ENCODE measurements at regions not wholly inside any gene's neighbourhood (a gene's known extent, or its start where the extent isn't known, plus 50 kb on each side); places are given as distances from the start of the nearest gene placed in this dataset.
A peak's percentile ranks its signal among the peaks of the same experiment; 100 is the strongest.

DNA sequence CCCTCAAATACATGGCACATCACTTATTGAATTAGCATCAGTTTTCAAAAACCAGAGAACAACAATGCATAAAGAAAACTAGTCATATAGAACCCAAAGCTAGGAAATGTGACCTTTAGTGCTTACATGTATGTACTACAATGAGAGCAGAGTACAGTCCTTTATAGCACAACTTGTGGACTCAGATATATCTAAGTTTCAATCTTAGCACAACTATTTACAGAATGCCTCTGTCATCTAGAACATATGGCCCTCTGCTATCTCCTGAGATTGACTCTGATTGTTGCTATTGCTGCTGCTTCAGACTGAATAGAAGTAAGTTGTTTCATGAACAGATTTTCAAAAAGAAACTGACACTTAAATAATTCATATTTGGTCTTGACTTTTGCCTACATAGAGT, 1536.2 kb downstream of the EFNA5 start:
- ATAC-seq (no peak), DNase-seq (no peak)
- no peak overlapping the region for H3K4me3 ChIP-seq (ENCODE audit: low read length)
- intact Hi-C loops (cut with DNase I) = no loop called here
- no peak overlapping the region for H3K27ac ChIP-seq (ENCODE audit: low read length)
- no peaks in the 10 kb centered on the region for H3K9me3 ChIP-seq (ENCODE audit: control insufficient read depth, low read length)
- H3K27me3 ChIP-seq (ENCODE audit: control insufficient read depth, insufficient read depth) = no peaks in the 10 kb centered on the region
- H3K4me1 ChIP-seq (ENCODE audit: control insufficient read depth, insufficient read depth, low read length) = no peaks in the 10 kb centered on the region

DNA sequence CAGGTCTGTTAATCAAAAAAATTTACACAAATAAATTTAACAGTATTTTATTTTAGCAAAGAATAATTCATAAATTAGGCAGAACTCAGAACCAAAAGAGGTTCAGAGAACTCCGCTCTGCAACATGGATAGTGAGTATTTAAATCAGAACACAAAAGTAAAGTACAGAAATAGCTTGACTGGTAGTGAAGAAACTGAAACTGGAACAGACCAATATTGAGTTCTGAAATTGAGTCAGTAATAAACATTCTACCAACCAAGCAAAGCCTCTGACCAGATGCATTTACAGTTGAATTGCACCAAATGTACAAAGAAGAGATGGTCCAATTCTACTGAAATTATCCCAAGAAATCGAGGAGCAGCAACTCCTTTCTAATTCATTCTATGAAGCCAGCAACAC, 1542.8 kb downstream of the EFNA5 start:
- Histone ChIP-seq H3K4me3 (ENCODE audit: low read length) (no peak overlapping the region), H3K27me3 (ENCODE audit: control insufficient read depth, insufficient read depth) (no peaks in the 10 kb centered on the region), H3K27ac (ENCODE audit: low read length) (no peak overlapping the region), H3K9me3 (ENCODE audit: control insufficient read depth, low read length) (no peaks in the 10 kb centered on the region), H3K4me1 (ENCODE audit: control insufficient read depth, insufficient read depth, low read length) (no peaks in the 10 kb centered on the region)
- WGBS = 88% methylated on average over 2 of the region's 2 CpGs
- no peak for ATAC-seq
- intact Hi-C loops (cut with DNase I) = no loop called here
- no peak for DNase-seq

DNA sequence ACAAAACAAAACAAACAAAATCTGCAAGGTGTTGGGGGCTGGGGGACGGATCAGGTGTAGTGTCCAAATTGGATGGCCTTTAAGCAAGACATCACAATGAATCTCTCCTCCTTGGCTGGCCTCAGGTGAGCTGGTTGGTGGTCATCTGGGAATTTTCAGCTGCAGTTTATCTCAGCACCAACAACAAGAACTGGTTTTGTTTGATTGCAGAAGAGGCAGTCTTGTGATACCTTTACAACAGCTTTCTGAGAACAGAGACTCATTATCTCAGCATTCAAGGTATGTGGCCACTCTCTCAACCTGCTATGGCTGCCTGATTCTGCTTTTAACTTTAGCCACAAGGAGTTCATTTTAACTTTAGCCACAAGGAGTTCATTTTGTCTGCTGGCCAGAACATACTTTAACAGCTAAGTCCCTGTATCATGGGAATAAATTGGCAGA, 1543.4 kb downstream of the EFNA5 start:
- H3K27ac ChIP-seq (ENCODE audit: low read length) = no peak overlapping the region
- DNase-seq (no peak), ATAC-seq (no peak)
- intact Hi-C loops (cut with DNase I) = no loop called here
- no peaks in the 10 kb centered on the region for H3K27me3 ChIP-seq (ENCODE audit: control insufficient read depth, insufficient read depth)
- H3K9me3 ChIP-seq (ENCODE audit: control insufficient read depth, low read length) = no peaks in the 10 kb centered on the region
- WGBS = 64% methylated on average over 1 of the region's 1 CpG
- H3K4me3 ChIP-seq (ENCODE audit: low read length) = no peak overlapping the region
- no peaks in the 10 kb centered on the region for H3K4me1 ChIP-seq (ENCODE audit: control insufficient read depth, insufficient read depth, low read length)

DNA sequence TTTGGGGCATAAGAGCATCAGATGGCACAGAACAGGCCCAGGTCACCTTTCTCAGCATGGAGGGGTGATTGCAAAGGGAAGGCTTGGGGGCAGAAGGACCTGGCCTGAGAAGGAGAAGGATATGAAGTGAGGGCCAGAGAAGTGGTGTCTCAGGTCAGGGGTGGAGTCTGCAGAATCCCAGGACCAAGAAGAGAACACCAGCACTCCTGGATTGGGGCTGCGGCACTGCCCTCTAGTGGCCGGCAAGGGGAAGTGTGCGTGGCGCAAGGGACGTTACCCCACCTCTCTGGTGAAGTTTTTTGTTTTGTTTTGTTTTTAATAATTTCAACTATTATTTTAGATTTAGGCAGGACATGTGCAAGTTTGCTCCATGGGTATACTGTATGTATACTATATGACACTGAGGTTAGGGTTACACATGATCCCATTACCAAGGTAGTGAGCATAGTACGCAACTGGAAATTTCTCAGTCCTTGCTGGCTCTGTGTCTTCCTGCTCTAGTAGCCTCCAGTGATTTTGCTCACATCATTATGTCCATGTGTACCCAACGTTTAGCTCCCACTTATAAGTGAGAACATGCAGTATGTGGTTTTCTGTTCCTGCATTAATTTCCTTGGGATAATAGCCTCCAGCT, 1548.6 kb downstream of the EFNA5 start:
- H3K4me3 ChIP-seq (ENCODE audit: low read length) = no peak overlapping the region
- peak in 1 of 3 donors; percentile 11 for DNase-seq
- H3K27me3 ChIP-seq (ENCODE audit: control insufficient read depth, insufficient read depth) = no peaks in the 10 kb centered on the region
- no peak for ATAC-seq
- H3K9me3 ChIP-seq (ENCODE audit: control insufficient read depth, low read length) = no peaks in the 10 kb centered on the region
- H3K27ac ChIP-seq (ENCODE audit: low read length) = no peak overlapping the region
- intact Hi-C loops (cut with DNase I) = no loop called here
- H3K4me1 ChIP-seq (ENCODE audit: control insufficient read depth, insufficient read depth, low read length) = no peaks in the 10 kb centered on the region
- 72% methylated on average over 7 of the region's 7 CpGs for WGBS

DNA sequence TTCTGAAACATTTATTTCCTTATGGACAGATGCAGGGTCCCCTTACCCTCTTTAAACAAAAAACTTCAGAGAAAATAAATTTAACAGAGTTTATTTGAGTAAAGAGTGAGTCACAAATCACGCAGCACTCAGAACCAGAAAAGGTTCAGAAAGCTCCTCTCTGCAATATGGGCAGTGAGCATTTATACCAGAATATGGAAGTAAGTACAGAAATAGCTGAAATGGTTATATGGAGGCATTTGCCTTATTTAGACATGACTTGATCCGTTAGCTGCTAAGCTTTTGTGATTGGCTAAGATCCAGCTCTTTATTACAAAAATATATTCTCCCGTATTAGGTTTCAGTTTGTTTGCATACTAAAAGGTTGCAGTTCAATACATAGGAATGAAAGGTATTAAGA, 1554.1 kb downstream of the EFNA5 start:
- Histone ChIP-seq H3K27me3 (ENCODE audit: control insufficient read depth, insufficient read depth) (no peaks in the 10 kb centered on the region), H3K4me1 (ENCODE audit: control insufficient read depth, insufficient read depth, low read length) (no peaks in the 10 kb centered on the region), H3K4me3 (ENCODE audit: low read length) (no peak overlapping the region), H3K27ac (ENCODE audit: low read length) (no peak overlapping the region), H3K9me3 (ENCODE audit: control insufficient read depth, low read length) (no peaks in the 10 kb centered on the region)
- DNase-seq (no peak), ATAC-seq (no peak)
- 69% methylated on average over 3 of the region's 3 CpGs for WGBS
- intact Hi-C loops (cut with DNase I) = no loop called here

DNA sequence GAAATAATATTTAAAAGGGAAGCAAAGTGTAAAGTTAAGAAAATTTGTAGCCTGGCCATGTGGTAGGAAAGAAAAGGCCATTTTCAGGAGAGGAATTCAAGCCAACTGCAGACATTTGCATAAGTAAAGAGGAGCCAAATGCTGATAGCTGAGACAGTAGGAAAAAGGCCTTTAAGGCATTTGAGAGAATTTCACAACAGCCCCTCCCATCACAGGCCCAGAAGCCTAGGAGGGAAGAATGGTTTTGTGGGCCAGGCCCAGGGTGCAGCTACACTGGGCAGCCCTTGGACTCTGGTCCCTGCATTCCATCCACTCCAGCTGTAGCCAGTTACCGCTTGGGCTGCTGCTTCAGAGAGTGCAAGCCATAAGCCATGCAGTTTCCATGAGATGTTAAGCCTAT, 1556.8 kb downstream of the EFNA5 start:
- H3K9me3 ChIP-seq (ENCODE audit: control insufficient read depth, low read length) = no peaks in the 10 kb centered on the region
- no peaks in the 10 kb centered on the region for H3K4me1 ChIP-seq (ENCODE audit: control insufficient read depth, insufficient read depth, low read length)
- H3K4me3 ChIP-seq (ENCODE audit: low read length) = no peak overlapping the region
- WGBS = 97% methylated on average over 1 of the region's 1 CpG
- H3K27ac ChIP-seq (ENCODE audit: low read length) = no peak overlapping the region
- DNase-seq (no peak), ATAC-seq (no peak)
- H3K27me3 ChIP-seq (ENCODE audit: control insufficient read depth, insufficient read depth) = no peaks in the 10 kb centered on the region
- intact Hi-C loops (cut with DNase I) = no loop called here

DNA sequence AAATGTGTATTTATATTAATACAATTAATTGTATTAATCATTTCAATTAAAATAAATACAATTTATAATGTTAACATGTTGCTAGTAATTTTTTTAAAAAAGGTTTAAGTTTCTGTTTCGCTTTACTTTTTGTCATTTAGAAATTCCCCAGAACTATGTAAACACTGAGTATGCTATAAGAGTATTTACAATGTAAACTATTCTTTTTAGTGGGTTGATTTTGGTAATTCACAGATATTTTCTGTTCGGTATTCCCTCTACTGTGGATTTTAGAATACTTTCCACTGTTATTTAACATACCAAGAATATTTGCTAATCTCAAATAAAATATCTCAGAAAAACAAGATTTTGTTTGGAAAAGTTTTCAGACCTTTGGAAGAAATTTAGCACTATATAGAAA, 1564.4 kb downstream of the EFNA5 start:
- Histone ChIP-seq H3K27me3 (ENCODE audit: control insufficient read depth, insufficient read depth) (no peaks in the 10 kb centered on the region), H3K9me3 (ENCODE audit: control insufficient read depth, low read length) (no peaks in the 10 kb centered on the region), H3K4me1 (ENCODE audit: control insufficient read depth, insufficient read depth, low read length) (no peaks in the 10 kb centered on the region), H3K27ac (ENCODE audit: low read length) (no peak overlapping the region), H3K4me3 (ENCODE audit: low read length) (no peak overlapping the region)
- ATAC-seq (no peak), DNase-seq (no peak)
- intact Hi-C loops (cut with DNase I) = no loop called here
- WGBS = 67% methylated on average over 2 of the region's 2 CpGs

DNA sequence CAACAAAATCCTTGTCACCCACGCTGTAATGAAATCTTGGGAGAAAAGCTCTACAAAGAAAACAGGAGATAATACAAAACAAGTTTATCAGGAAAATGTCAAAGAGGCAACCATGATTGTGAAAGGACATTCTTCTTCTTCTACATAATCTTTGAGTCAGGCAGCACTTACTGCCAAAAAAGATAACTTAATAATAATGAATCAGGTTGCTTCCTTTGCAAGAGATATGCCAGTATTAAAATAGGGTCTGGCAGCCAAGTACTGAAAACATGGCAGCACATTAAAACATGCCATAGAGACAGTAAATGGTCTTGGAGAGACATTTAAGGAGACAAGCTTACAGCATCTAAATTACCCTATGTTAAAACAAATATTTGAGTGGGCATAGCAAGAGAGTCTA, 1573.4 kb downstream of the EFNA5 start:
- intact Hi-C loops (cut with DNase I) = no loop called here
- ATAC-seq (no peak), DNase-seq (no peak)
- Histone ChIP-seq H3K4me3 (ENCODE audit: low read length) (no peak overlapping the region), H3K4me1 (ENCODE audit: control insufficient read depth, insufficient read depth, low read length) (no peaks in the 10 kb centered on the region), H3K27me3 (ENCODE audit: control insufficient read depth, insufficient read depth) (no peaks in the 10 kb centered on the region), H3K27ac (ENCODE audit: low read length) (no peak overlapping the region), H3K9me3 (ENCODE audit: control insufficient read depth, low read length) (no peaks in the 10 kb centered on the region)
- WGBS = 20% methylated on average over 1 of the region's 1 CpG

DNA sequence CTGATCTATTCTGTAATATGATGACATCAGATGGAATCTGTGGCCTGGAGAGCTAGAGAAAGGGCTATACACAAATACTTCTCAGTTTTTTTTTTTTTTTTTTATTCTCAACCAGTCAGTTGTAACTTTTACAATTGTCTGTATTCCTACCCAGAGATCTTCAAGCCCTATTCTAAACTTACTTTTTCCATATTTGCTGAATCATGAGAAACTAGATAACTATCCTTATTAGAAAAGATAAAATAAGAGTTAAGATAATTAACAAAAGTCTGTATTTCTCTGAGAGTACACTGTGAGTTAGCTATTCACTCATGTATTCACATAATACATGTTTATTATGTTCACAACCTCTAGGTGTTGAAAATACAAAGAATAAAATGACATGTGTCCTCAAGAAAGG, 1575.9 kb downstream of the EFNA5 start:
- Histone ChIP-seq H3K9me3 (ENCODE audit: control insufficient read depth, low read length) (no peaks in the 10 kb centered on the region), H3K27me3 (ENCODE audit: control insufficient read depth, insufficient read depth) (no peaks in the 10 kb centered on the region), H3K4me3 (ENCODE audit: low read length) (no peak overlapping the region), H3K4me1 (ENCODE audit: control insufficient read depth, insufficient read depth, low read length) (no peaks in the 10 kb centered on the region), H3K27ac (ENCODE audit: low read length) (no peak overlapping the region)
- intact Hi-C loops (cut with DNase I) = no loop called here
- DNase-seq (no peak), ATAC-seq (no peak)

DNA sequence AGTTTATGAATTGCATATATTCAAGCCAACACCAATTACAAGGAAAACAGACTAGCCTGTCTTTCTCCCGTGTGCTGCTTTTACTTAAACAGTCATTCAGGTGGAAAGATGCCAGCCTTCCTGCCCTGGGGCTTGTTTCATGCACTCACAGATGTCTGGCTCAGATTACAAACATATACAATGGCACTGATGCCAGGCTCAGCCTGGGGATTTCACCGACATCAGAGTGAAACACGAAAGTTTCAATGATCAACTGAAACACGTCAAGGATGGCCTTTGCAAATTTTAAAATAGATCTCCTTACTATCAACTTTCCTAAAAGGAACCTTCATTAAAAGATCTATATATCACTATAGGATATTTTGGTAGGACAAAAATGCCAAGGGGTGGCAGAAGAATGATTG, 1576.5 kb downstream of the EFNA5 start:
- Histone ChIP-seq H3K27me3 (ENCODE audit: control insufficient read depth, insufficient read depth) (no peaks in the 10 kb centered on the region), H3K4me1 (ENCODE audit: control insufficient read depth, insufficient read depth, low read length) (no peaks in the 10 kb centered on the region), H3K27ac (ENCODE audit: low read length) (no peak overlapping the region), H3K4me3 (ENCODE audit: low read length) (no peak overlapping the region), H3K9me3 (ENCODE audit: control insufficient read depth, low read length) (no peaks in the 10 kb centered on the region)
- DNase-seq (no peak), ATAC-seq (no peak)
- 59% methylated on average over 4 of the region's 4 CpGs for WGBS
- intact Hi-C loops (cut with DNase I) = no loop called here

DNA sequence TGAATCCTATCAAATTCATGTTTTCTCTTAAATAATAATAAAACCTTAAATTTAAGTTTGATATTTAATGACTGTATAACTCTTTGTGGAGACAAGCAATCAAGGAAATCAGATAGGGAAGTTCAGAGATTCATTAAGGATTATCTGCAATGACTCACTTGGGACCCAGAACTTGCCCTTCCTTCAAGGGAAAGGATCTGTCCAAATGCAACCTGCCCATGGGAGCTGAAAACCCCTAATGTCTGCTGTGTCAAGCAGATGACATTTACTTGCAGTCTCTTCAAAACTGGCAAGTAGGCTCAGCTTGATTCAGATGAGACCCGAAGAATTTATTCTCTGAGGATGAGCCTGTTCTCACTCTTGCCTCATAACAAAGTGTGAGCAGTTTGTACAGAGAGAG, 1577.6 kb downstream of the EFNA5 start:
- H3K4me1 ChIP-seq (ENCODE audit: control insufficient read depth, insufficient read depth, low read length) = no peaks in the 10 kb centered on the region
- H3K4me3 ChIP-seq (ENCODE audit: low read length) = no peak overlapping the region
- no peak overlapping the region for H3K27ac ChIP-seq (ENCODE audit: low read length)
- DNase-seq (no peak), ATAC-seq (no peak)
- no peaks in the 10 kb centered on the region for H3K27me3 ChIP-seq (ENCODE audit: control insufficient read depth, insufficient read depth)
- no peaks in the 10 kb centered on the region for H3K9me3 ChIP-seq (ENCODE audit: control insufficient read depth, low read length)
- WGBS = 62% methylated on average over 1 of the region's 1 CpG
- intact Hi-C loops (cut with DNase I) = no loop called here

DNA sequence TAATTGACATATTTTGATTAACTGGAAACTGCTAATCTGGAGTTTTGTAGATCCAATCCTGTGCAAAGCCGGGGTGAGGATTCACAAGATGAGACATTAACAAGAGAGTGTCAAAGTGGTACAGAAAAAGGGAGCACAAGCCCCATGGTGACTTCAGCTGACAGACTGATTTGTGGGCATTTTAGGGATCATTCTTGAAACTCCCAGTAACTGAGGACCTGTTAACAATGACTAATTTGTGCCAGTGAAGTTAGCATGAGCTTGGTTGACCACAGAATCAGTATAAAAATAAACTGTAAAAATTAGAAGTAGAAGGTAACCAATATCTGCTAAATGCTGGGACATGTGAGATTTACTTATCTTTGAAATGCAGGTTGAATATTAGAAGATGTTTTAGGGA, 1578.3 kb downstream of the EFNA5 start:
- ATAC-seq (no peak), DNase-seq (no peak)
- H3K27me3 ChIP-seq (ENCODE audit: control insufficient read depth, insufficient read depth) = no peaks in the 10 kb centered on the region
- intact Hi-C loops (cut with DNase I) = no loop called here
- H3K27ac ChIP-seq (ENCODE audit: low read length) = no peak overlapping the region
- no peaks in the 10 kb centered on the region for H3K4me1 ChIP-seq (ENCODE audit: control insufficient read depth, insufficient read depth, low read length)
- H3K4me3 ChIP-seq (ENCODE audit: low read length) = no peak overlapping the region
- H3K9me3 ChIP-seq (ENCODE audit: control insufficient read depth, low read length) = no peaks in the 10 kb centered on the region
- WGBS = 66% methylated on average over 1 of the region's 1 CpG

All from right cardiac atrium (tissue), 5 donors.